MCF 10A (cell line): ENCODE measurements at regions not wholly inside any gene's neighbourhood (a gene's known extent, or its start where the extent isn't known, plus 50 kb on each side); places are given as distances from the start of the nearest gene placed in this dataset.

Source experiments
- BruUV-seq: library from RNA; stranded (reverse); fragments of 400-500 nt; replicated peaks from 2 replicates; lab custom pipeline; 2021; lab: Mats Ljungman, UMichigan
- CTCF ChIA-PET: fragments of 300-600 bp; sonication (Branson Sonifier 250); formaldehyde crosslinking; extraction: SDS; loops from one replicate; lab custom pipeline; 2021; ENCODE audit warnings: antibody characterized with exemption, inconsistent platforms; lab: Yijun Ruan, JAX
- POLR2A ChIA-PET: fragments of 300-600, 350-650 bp; sonication (Branson Sonifier 250); formaldehyde crosslinking; extraction: SDS; loops from one replicate; lab custom pipeline; 2020; ENCODE audit warnings: antibody characterized with exemption, inconsistent platforms; lab: Yijun Ruan, JAX
- DNase-seq: peaks from one replicate; pipeline ENCODE4 v3.0.0-alpha.2; 2018; ENCODE audit not compliant: unreplicated experiment
- H3K27ac Mint-ChIP-seq: one replicate; pipeline ENCODE4 v1.8.0; 2022; ENCODE audit warnings: mild to moderate bottlenecking, low read depth, mixed read lengths; ENCODE audit not compliant: unreplicated experiment
- H3K27me3 Mint-ChIP-seq: one replicate; pipeline ENCODE4 v1.8.0; 2022; ENCODE audit warnings: mixed read lengths; ENCODE audit not compliant: insufficient read depth, unreplicated experiment
- H3K36me3 Mint-ChIP-seq: one replicate; pipeline ENCODE4 v1.8.0; 2022; ENCODE audit warnings: mild to moderate bottlenecking, moderate library complexity, mixed read lengths; ENCODE audit not compliant: insufficient read depth, unreplicated experiment
- H3K4me1 Mint-ChIP-seq: one replicate; pipeline ENCODE4 v1.8.0; 2022; ENCODE audit warnings: mixed read lengths; ENCODE audit not compliant: insufficient read depth, unreplicated experiment
- H3K4me3 Mint-ChIP-seq: one replicate; pipeline ENCODE4 v1.8.0; 2022; ENCODE audit warnings: mild to moderate bottlenecking, moderate library complexity, mixed read lengths; ENCODE audit not compliant: unreplicated experiment
- H3K9me3 Mint-ChIP-seq: one replicate; pipeline ENCODE4 v1.8.0; 2022; ENCODE audit warnings: mixed read lengths; ENCODE audit not compliant: unreplicated experiment
- intact Hi-C: fragments of 100-400 bp; cut with micrococcal nuclease; formaldehyde crosslinking; loops from 2 replicates; pipeline ENCODE4 v1.14.1; 2022
- TF ChIP-seq, protein P1 (sequence below): fragments of 200-600 bp; IDR thresholded peaks from one replicate; pipeline ENCODE4 v1.8.0; 2022; ENCODE audit warnings: antibody characterized with exemption, mild to moderate bottlenecking; ENCODE audit not compliant: unreplicated experiment

DNA sequence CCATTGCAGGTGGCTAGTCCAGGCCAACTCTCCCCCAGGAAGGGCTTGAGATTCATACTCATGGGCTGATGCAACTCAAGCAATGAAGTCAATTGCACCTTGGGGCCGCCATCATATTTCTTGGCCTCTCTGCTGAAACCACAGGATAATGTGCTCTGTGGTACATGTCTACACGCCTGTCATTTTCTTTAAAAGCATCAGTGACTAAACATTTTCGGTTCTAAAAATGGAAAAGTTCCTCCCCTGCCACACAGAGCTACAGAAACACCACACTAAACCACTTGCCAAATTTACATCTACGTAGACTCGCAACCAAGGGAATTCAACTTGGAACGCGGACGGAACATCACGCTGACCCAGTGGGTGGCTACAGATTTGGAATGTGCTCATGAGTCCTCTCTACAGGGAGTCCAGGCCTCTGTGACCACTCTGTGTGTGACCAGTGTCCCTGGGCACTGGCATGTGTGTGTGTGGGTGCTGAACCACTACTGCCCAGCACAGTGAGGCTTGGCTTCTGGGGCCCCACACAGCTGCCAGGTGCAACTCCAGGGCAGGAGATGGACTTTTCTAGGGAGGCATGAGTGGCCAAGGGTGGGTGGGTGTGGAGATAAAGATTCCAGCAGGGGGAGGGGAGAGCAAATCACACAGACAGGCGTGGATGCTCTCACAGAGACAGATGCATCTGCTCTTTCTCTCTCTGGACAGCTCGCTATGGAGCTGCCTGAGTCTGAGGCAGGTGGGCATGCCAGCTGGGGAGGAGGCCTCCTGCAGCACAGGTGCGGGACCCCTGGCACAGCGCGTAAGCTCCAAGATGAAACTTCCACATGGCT is 261.9 kb downstream of the CTTN start:
- H3K27ac Mint-ChIP-seq, result no peak overlapping the region
- H3K27me3 Mint-ChIP-seq, result no peaks in the 10 kb centered on the region
- TF ChIP-seq, protein P1, sequence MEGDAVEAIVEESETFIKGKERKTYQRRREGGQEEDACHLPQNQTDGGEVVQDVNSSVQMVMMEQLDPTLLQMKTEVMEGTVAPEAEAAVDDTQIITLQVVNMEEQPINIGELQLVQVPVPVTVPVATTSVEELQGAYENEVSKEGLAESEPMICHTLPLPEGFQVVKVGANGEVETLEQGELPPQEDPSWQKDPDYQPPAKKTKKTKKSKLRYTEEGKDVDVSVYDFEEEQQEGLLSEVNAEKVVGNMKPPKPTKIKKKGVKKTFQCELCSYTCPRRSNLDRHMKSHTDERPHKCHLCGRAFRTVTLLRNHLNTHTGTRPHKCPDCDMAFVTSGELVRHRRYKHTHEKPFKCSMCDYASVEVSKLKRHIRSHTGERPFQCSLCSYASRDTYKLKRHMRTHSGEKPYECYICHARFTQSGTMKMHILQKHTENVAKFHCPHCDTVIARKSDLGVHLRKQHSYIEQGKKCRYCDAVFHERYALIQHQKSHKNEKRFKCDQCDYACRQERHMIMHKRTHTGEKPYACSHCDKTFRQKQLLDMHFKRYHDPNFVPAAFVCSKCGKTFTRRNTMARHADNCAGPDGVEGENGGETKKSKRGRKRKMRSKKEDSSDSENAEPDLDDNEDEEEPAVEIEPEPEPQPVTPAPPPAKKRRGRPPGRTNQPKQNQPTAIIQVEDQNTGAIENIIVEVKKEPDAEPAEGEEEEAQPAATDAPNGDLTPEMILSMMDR, result no peak
- H3K4me3 Mint-ChIP-seq, result no peak overlapping the region
- peaks cover 20% of the 10 kb centered on the region for H3K9me3 Mint-ChIP-seq
- no peak for DNase-seq
- H3K4me1 Mint-ChIP-seq, result no peaks in the 10 kb centered on the region
- no peaks in the 10 kb centered on the region for H3K36me3 Mint-ChIP-seq
- ChIA-PET CTCF (interaction anchor here (0.5 to 0.6 kb wide), 2 partner anchors 170 to 467 kb away, joined by 3 read pairs; no protein-coding TSS in a partner anchor), POLR2A (no interaction called here)
- no TSS peak for BruUV-seq
- intact Hi-C loops, result no loop called here

DNA sequence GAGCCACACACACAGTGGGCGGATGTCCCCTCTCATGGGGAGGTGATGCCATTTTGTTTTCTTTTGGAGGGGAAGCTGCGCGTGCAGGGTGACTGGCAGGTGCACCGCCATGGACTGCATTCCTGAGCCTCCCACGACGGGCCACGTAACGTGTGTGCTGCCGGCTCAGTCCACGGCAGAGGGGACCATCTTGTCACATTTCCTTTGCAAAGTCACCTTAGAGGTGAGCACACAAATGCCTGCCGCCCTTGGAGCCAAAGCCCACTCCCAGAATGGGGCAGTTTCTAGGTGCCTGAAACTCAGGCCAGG is 262.5 kb downstream of the CTTN start:
- TF ChIP-seq, protein P1, result no peak
- Mint-ChIP-seq H3K27ac (no peak overlapping the region), H3K27me3 (no peaks in the 10 kb centered on the region), H3K4me1 (no peaks in the 10 kb centered on the region), H3K4me3 (no peak overlapping the region), H3K9me3 (peaks cover 20% of the 10 kb centered on the region), H3K36me3 (no peaks in the 10 kb centered on the region)
- no peak for DNase-seq
- ChIA-PET POLR2A (no interaction called here), CTCF (no interaction called here)
- no TSS peak for BruUV-seq
- intact Hi-C loops, result no loop called here

- ChIA-PET POLR2A (interaction anchor here (0.6 kb wide), 1 partner anchor 651 kb away, joined by 3 read pairs; no protein-coding TSS in a partner anchor), CTCF (no interaction called here)
- peaks cover 20% of the 10 kb centered on the region for H3K9me3 Mint-ChIP-seq
- BruUV-seq, result no TSS peak
- H3K27ac Mint-ChIP-seq, result no peak overlapping the region
- DNase-seq, result no peak
- intact Hi-C loops, result no loop called here
- H3K4me1 Mint-ChIP-seq, result no peaks in the 10 kb centered on the region
- H3K4me3 Mint-ChIP-seq, result no peak overlapping the region
- TF ChIP-seq, protein P1, result no peak
- H3K36me3 Mint-ChIP-seq, result no peaks in the 10 kb centered on the region
- H3K27me3 Mint-ChIP-seq, result no peaks in the 10 kb centered on the region
These were observed 263.6 kb downstream of the CTTN start for GRCh38 chr11:70661761-70662501.

GRCh38 chr11:70662691-70663098 is 264.4 kb downstream of the CTTN start:
- H3K27me3 Mint-ChIP-seq, result no peaks in the 10 kb centered on the region
- H3K27ac Mint-ChIP-seq, result no peak overlapping the region
- no TSS peak for BruUV-seq
- ChIA-PET POLR2A (no interaction called here), CTCF (no interaction called here)
- peaks cover 20% of the 10 kb centered on the region for H3K9me3 Mint-ChIP-seq
- DNase-seq, result no peak
- H3K36me3 Mint-ChIP-seq, result no peaks in the 10 kb centered on the region
- no peak overlapping the region for H3K4me3 Mint-ChIP-seq
- intact Hi-C loops, result no loop called here
- no peaks in the 10 kb centered on the region for H3K4me1 Mint-ChIP-seq
- TF ChIP-seq, protein P1, result no peak
